WTC11 (cell line): ENCODE measurements at regions not wholly inside any gene's neighbourhood (a gene's known extent, or its start where the extent isn't known, plus 50 kb on each side); places are given as distances from the start of the nearest gene placed in this dataset.

ENCODE experiments used
- ATAC-seq: fragments of 200-7000 bp; cut with Tn5 transposase; 2 replicates; pipeline ENCODE4 v1.10.0; 2021; ENCODE audit warnings: mild to moderate bottlenecking, moderate library complexity
- CTCF ChIA-PET: fragments of 300-600 bp; sonication (Branson Sonifier 250); formaldehyde crosslinking; loops from one replicate; lab custom pipeline; 2021; ENCODE audit warnings: antibody characterized with exemption; lab: Charles Lee
- POLR2A ChIA-PET: fragments of 350-600 bp; sonication (Branson Sonifier 250); formaldehyde crosslinking; loops from one replicate; lab custom pipeline; 2021; ENCODE audit warnings: antibody characterized with exemption; lab: Charles Lee
- DNase-seq: peaks from one replicate; pipeline ENCODE4 v3.0.0; 2021; ENCODE audit warnings: low spot score
- H3K27ac Mint-ChIP-seq: 2 replicates; pipeline ENCODE4 v1.8.0; 2021; ENCODE audit warnings: mixed read lengths
- H3K27me3 Mint-ChIP-seq: 2 replicates; pipeline ENCODE4 v1.8.0; 2021; ENCODE audit warnings: low read depth, mild to moderate bottlenecking, moderate library complexity, mixed read lengths
- H3K36me3 Mint-ChIP-seq: 2 replicates; pipeline ENCODE4 v1.8.0; 2021; ENCODE audit warnings: mixed read lengths
- H3K4me1 Mint-ChIP-seq: 2 replicates; pipeline ENCODE4 v1.8.0; 2022; ENCODE audit warnings: mixed read lengths
- H3K4me3 Mint-ChIP-seq: 2 replicates; pipeline ENCODE4 v1.8.0; 2021; ENCODE audit warnings: mild to moderate bottlenecking, moderate library complexity, mixed read lengths
- H3K9me3 Mint-ChIP-seq: 2 replicates; pipeline ENCODE4 v1.8.0; 2021; ENCODE audit warnings: mixed read lengths
- AR ChIP-seq: fragments of 250-450 bp; sonication (Bioruptor Pico); IDR thresholded peaks from 2 replicates; pipeline ENCODE4 v1.9.0; 2021; ENCODE audit warnings: mild to moderate bottlenecking
- CBFB ChIP-seq: sonication (generic); formaldehyde crosslinking; IDR thresholded peaks from 2 replicates; pipeline ENCODE4 v1.8.1; 2022; ENCODE audit warnings: mild to moderate bottlenecking, low read depth, missing genetic modification reagents
- CREM ChIP-seq: sonication (generic); formaldehyde crosslinking; IDR thresholded peaks from 2 replicates; pipeline ENCODE4 v1.8.1; 2022; ENCODE audit warnings: mild to moderate bottlenecking, missing genetic modification reagents, moderate library complexity
- CTCF ChIP-seq: fragments of 200-600 bp; IDR thresholded peaks from 2 replicates; pipeline ENCODE4 v1.8.0; 2022; ENCODE audit warnings: antibody characterized with exemption
- E2F4 ChIP-seq: sonication (generic); formaldehyde crosslinking; IDR thresholded peaks from 2 replicates; pipeline ENCODE4 v1.8.1; 2022; ENCODE audit warnings: low read depth, mild to moderate bottlenecking, moderate library complexity, missing genetic modification reagents, borderline replicate concordance
- EMX1 ChIP-seq: fragments of 250-450 bp; sonication (Bioruptor Pico); IDR thresholded peaks from 2 replicates; pipeline ENCODE4 v1.8.0; 2021; ENCODE audit warnings: mild to moderate bottlenecking
- GTF2I ChIP-seq: fragments of 250-450 bp; sonication (Bioruptor Pico); conservative IDR thresholded peaks from 2 replicates; pipeline ENCODE4 v1.4.0; 2021; ENCODE audit warnings: mild to moderate bottlenecking
- JAZF1 ChIP-seq: fragments of 250-450 bp; sonication (Bioruptor Pico); IDR thresholded peaks from 2 replicates; pipeline ENCODE4 v1.9.0; 2021; ENCODE audit warnings: moderate library complexity, mild to moderate bottlenecking, inconsistent platforms
- JUN ChIP-seq: sonication (generic); formaldehyde crosslinking; IDR thresholded peaks from 2 replicates; pipeline ENCODE4 v1.8.0; 2023; ENCODE audit warnings: mild to moderate bottlenecking, missing genetic modification reagents
- NFE2L1 ChIP-seq: sonication (generic); formaldehyde crosslinking; IDR thresholded peaks from 2 replicates; pipeline ENCODE4 v1.8.1; 2023; ENCODE audit warnings: missing genetic modification reagents
- NFYB ChIP-seq: sonication (generic); formaldehyde crosslinking; conservative IDR thresholded peaks from 2 replicates; pipeline ENCODE4 v1.8.0; 2022; ENCODE audit warnings: low read depth, missing genetic modification reagents
- NR1H2 ChIP-seq: sonication (generic); formaldehyde crosslinking; IDR thresholded peaks from 2 replicates; pipeline ENCODE4 v1.9.0; 2021; ENCODE audit warnings: mild to moderate bottlenecking, moderate library complexity, missing genetic modification reagents
- OVOL2 ChIP-seq: fragments of 250-450 bp; sonication (Bioruptor Pico); IDR thresholded peaks from 2 replicates; pipeline ENCODE4 v1.9.0; 2021; ENCODE audit warnings: mild to moderate bottlenecking, borderline replicate concordance
- SMAD4 ChIP-seq: sonication (generic); formaldehyde crosslinking; IDR thresholded peaks from 2 replicates; pipeline ENCODE4 v1.8.0; 2022; ENCODE audit warnings: mild to moderate bottlenecking, missing genetic modification reagents
- ZNF138 ChIP-seq: sonication (generic); formaldehyde crosslinking; conservative IDR thresholded peaks from 2 replicates; pipeline ENCODE4 v1.8.1; 2022; ENCODE audit warnings: mild to moderate bottlenecking, moderate library complexity, missing genetic modification reagents
- ZNF219 ChIP-seq: sonication (generic); formaldehyde crosslinking; IDR thresholded peaks from 2 replicates; pipeline ENCODE4 v1.8.0; 2023; ENCODE audit warnings: missing genetic modification reagents, mild to moderate bottlenecking, borderline replicate concordance
- ZNF423 ChIP-seq: fragments of 250-450 bp; sonication (Bioruptor Pico); IDR thresholded peaks from 2 replicates; pipeline ENCODE4 v2.1.2; 2022; ENCODE audit warnings: mild to moderate bottlenecking, moderate library complexity
- TF ChIP-seq, protein P1 (sequence below): sonication (generic); formaldehyde crosslinking; IDR thresholded peaks from 2 replicates; pipeline ENCODE4 v1.8.1; 2023; ENCODE audit warnings: mild to moderate bottlenecking, missing genetic modification reagents, moderate library complexity
- TF ChIP-seq, protein P2 (sequence below): sonication (generic); formaldehyde crosslinking; IDR thresholded peaks from 2 replicates; pipeline ENCODE4 v1.8.0; 2023; ENCODE audit warnings: missing genetic modification reagents, mild to moderate bottlenecking, borderline replicate concordance

DNA sequence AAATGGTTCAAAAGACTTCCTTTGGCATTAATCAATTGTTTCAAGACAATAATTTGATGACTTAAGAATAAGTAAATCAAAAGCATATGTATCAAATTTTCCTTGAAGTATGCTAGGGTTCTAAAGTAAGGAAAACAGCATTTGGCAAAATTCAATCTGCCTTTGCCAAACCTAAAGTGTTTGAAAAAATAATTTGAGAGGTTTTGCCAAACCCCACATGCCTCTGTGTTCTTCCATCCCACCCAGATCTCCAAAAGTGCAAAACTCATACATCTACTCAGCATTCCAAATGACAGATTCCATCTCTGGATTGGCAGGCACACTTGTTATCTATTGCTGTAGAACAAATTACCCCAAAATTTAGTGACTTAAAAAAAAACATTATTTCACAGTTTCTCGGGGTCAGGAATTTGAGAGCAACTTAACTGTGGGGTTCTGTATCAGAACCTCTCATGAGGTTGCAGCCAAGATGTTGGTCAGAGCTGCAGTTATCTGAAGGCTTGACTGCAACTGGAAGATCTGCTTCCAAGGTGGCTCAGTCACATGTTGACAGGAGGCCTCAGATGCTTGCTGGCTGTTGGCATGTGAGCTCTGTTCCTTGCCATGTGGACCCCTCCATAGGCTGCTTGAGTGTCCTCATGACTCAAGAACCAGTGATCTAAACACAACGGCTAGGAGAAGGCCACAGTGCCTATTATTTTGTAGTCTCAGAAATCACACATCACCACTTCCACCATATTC lies 100.6 kb upstream of the ARHGAP42 start:
- H3K4me3 Mint-ChIP-seq = no peak overlapping the region
- no peaks in the 10 kb centered on the region for H3K36me3 Mint-ChIP-seq
- ChIA-PET POLR2A (no interaction called here), CTCF (no interaction called here)
- ATAC-seq = no peak
- DNase-seq = no peak
- peaks cover 8% of the 10 kb centered on the region for H3K4me1 Mint-ChIP-seq
- no peak overlapping the region for H3K27ac Mint-ChIP-seq
- no peaks in the 10 kb centered on the region for H3K27me3 Mint-ChIP-seq
- TF ChIP-seq, protein P1, sequence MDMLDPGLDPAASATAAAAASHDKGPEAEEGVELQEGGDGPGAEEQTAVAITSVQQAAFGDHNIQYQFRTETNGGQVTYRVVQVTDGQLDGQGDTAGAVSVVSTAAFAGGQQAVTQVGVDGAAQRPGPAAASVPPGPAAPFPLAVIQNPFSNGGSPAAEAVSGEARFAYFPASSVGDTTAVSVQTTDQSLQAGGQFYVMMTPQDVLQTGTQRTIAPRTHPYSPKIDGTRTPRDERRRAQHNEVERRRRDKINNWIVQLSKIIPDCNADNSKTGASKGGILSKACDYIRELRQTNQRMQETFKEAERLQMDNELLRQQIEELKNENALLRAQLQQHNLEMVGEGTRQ (CRISPR knock-in tag) = no peak
- TF ChIP-seq NR1H2 (CRISPR knock-in tag) (no peak), AR (CRISPR knock-in tag) (no peak), CBFB (CRISPR knock-in tag) (no peak), GTF2I (CRISPR knock-in tag) (no peak), NFE2L1 (CRISPR knock-in tag) (no peak), CREM (CRISPR knock-in tag) (no peak), ZNF138 (CRISPR knock-in tag) (no peak), EMX1 (CRISPR knock-in tag) (no peak), ZNF219 (no peak), ZNF423 (CRISPR knock-in tag) (no peak)
- H3K9me3 Mint-ChIP-seq = no peaks in the 10 kb centered on the region

GRCh38 chr11:100592619-100593260 lies 94.3 kb upstream of the ARHGAP42 start:
- no peaks in the 10 kb centered on the region for H3K4me1 Mint-ChIP-seq
- DNase-seq = no peak
- ChIA-PET POLR2A (no interaction called here), CTCF (no interaction called here)
- H3K27me3 Mint-ChIP-seq = no peaks in the 10 kb centered on the region
- H3K9me3 Mint-ChIP-seq = no peaks in the 10 kb centered on the region
- H3K27ac Mint-ChIP-seq = no peak overlapping the region
- H3K4me3 Mint-ChIP-seq = no peak overlapping the region
- no peaks in the 10 kb centered on the region for H3K36me3 Mint-ChIP-seq
- TF ChIP-seq CTCF = no peak
- no peak for TF ChIP-seq JAZF1 (CRISPR knock-in tag)
- TF ChIP-seq SMAD4 = no peak
- TF ChIP-seq JUN (CRISPR knock-in tag) = no peak
- TF ChIP-seq E2F4 (CRISPR knock-in tag) = no peak
- no peak for TF ChIP-seq NFE2L1 (CRISPR knock-in tag)
- TF ChIP-seq, protein P2, sequence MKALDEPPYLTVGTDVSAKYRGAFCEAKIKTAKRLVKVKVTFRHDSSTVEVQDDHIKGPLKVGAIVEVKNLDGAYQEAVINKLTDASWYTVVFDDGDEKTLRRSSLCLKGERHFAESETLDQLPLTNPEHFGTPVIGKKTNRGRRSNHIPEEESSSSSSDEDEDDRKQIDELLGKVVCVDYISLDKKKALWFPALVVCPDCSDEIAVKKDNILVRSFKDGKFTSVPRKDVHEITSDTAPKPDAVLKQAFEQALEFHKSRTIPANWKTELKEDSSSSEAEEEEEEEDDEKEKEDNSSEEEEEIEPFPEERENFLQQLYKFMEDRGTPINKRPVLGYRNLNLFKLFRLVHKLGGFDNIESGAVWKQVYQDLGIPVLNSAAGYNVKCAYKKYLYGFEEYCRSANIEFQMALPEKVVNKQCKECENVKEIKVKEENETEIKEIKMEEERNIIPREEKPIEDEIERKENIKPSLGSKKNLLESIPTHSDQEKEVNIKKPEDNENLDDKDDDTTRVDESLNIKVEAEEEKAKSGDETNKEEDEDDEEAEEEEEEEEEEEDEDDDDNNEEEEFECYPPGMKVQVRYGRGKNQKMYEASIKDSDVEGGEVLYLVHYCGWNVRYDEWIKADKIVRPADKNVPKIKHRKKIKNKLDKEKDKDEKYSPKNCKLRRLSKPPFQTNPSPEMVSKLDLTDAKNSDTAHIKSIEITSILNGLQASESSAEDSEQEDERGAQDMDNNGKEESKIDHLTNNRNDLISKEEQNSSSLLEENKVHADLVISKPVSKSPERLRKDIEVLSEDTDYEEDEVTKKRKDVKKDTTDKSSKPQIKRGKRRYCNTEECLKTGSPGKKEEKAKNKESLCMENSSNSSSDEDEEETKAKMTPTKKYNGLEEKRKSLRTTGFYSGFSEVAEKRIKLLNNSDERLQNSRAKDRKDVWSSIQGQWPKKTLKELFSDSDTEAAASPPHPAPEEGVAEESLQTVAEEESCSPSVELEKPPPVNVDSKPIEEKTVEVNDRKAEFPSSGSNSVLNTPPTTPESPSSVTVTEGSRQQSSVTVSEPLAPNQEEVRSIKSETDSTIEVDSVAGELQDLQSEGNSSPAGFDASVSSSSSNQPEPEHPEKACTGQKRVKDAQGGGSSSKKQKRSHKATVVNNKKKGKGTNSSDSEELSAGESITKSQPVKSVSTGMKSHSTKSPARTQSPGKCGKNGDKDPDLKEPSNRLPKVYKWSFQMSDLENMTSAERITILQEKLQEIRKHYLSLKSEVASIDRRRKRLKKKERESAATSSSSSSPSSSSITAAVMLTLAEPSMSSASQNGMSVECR = no peak
- TF ChIP-seq NFYB (CRISPR knock-in tag) = no peak
- no peak for TF ChIP-seq OVOL2 (CRISPR knock-in tag)
- ATAC-seq = no peak
